OCI-LY1 (cell line): ENCODE measurements at regions not wholly inside any gene's neighbourhood (a gene's known extent, or its start where the extent isn't known, plus 50 kb on each side); places are given as distances from the start of the nearest gene placed in this dataset.

ENCODE experiments used
- EZH2 ChIP-seq: fragments of 200-600 bp; sonication (generic), shearing (Covaris generic); IDR thresholded peaks from 2 replicates; pipeline ENCODE4 v1.8.0; 2017; ENCODE audit warnings: borderline replicate concordance, mixed run types, mild to moderate bottlenecking, antibody characterized with exemption, low read length, moderate library complexity, mixed read lengths
- TF ChIP-seq, protein P1 (sequence below): fragments of 200-600 bp; sonication (generic), shearing (Covaris generic); IDR thresholded peaks from 2 replicates; pipeline ENCODE4 v1.5.1; 2017; ENCODE audit warnings: mild to moderate bottlenecking, antibody characterized with exemption, low read length, moderate library complexity, mixed read lengths

DNA sequence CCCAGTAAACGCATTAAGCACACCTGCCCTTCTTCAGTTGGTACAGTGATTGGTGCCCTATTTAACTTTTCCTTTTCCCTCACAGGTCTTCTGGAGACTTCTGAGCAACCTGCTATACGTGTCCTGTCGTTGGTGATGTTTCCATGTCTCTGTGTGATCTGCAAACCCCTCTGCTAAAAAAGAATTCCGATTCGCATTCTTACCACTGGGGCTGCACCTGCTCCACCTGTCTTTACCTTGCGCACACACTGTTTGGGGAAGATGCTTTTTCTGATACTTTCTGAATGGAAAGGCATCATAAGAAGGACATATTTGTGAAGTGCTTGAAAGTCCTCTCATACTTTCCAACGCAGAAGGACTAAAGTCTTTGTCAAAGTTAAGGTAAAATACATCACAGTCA lies 323.9 kb upstream of the SOX11 start:
- TF ChIP-seq, protein P1, sequence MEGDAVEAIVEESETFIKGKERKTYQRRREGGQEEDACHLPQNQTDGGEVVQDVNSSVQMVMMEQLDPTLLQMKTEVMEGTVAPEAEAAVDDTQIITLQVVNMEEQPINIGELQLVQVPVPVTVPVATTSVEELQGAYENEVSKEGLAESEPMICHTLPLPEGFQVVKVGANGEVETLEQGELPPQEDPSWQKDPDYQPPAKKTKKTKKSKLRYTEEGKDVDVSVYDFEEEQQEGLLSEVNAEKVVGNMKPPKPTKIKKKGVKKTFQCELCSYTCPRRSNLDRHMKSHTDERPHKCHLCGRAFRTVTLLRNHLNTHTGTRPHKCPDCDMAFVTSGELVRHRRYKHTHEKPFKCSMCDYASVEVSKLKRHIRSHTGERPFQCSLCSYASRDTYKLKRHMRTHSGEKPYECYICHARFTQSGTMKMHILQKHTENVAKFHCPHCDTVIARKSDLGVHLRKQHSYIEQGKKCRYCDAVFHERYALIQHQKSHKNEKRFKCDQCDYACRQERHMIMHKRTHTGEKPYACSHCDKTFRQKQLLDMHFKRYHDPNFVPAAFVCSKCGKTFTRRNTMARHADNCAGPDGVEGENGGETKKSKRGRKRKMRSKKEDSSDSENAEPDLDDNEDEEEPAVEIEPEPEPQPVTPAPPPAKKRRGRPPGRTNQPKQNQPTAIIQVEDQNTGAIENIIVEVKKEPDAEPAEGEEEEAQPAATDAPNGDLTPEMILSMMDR: no peak
- no peak for TF ChIP-seq EZH2
